Activated naive CD8-positive, alpha-beta T cell treated with anti-CD3 and anti-CD28 coated beads, Interleukin-2, amount 50 U/mL, for 24 hours (primary cell): ENCODE measurements at regions not wholly inside any gene's neighbourhood (a gene's known extent, or its start where the extent isn't known, plus 50 kb on each side); places are given as distances from the start of the nearest gene placed in this dataset.

Experiments used
- ATAC-seq: fragments of 150-1000 bp; cut with Tn5 transposase; one replicate; pipeline ENCODE4 v1.10.0; 2021
- DNase-seq: peaks from one replicate; pipeline ENCODE4 v3.0.0; 2021
- H3K27ac Mint-ChIP-seq: one replicate; pipeline ENCODE4 v1.8.0; 2021; ENCODE audit warnings: mild to moderate bottlenecking, mixed read lengths
- H3K27me3 Mint-ChIP-seq: one replicate; pipeline ENCODE4 v1.8.0; 2021; ENCODE audit warnings: mixed read lengths
- H3K36me3 Mint-ChIP-seq: one replicate; pipeline ENCODE4 v1.8.0; 2021; ENCODE audit warnings: low read depth, mixed read lengths
- H3K4me1 Mint-ChIP-seq: one replicate; pipeline ENCODE4 v1.8.0; 2021; ENCODE audit warnings: mixed read lengths
- H3K4me3 Mint-ChIP-seq: one replicate; pipeline ENCODE4 v1.8.0; 2021; ENCODE audit warnings: mild to moderate bottlenecking, moderate library complexity, mixed read lengths
- H3K9me3 Mint-ChIP-seq: one replicate; pipeline ENCODE4 v1.8.0; 2021; ENCODE audit warnings: mixed read lengths

- ATAC-seq (no peak), DNase-seq (no peak)
- H3K9me3 Mint-ChIP-seq, result no peaks in the 10 kb centered on the region
- no peak overlapping the region for H3K4me3 Mint-ChIP-seq
- peaks cover 10% of the 10 kb centered on the region for H3K27me3 Mint-ChIP-seq
- no peaks in the 10 kb centered on the region for H3K4me1 Mint-ChIP-seq
- H3K36me3 Mint-ChIP-seq, result no peaks in the 10 kb centered on the region
- no peak overlapping the region for H3K27ac Mint-ChIP-seq
Measured at GRCh38 chr22:48889209-48889830, 938.4 kb downstream of the BRD1 start.

DNA sequence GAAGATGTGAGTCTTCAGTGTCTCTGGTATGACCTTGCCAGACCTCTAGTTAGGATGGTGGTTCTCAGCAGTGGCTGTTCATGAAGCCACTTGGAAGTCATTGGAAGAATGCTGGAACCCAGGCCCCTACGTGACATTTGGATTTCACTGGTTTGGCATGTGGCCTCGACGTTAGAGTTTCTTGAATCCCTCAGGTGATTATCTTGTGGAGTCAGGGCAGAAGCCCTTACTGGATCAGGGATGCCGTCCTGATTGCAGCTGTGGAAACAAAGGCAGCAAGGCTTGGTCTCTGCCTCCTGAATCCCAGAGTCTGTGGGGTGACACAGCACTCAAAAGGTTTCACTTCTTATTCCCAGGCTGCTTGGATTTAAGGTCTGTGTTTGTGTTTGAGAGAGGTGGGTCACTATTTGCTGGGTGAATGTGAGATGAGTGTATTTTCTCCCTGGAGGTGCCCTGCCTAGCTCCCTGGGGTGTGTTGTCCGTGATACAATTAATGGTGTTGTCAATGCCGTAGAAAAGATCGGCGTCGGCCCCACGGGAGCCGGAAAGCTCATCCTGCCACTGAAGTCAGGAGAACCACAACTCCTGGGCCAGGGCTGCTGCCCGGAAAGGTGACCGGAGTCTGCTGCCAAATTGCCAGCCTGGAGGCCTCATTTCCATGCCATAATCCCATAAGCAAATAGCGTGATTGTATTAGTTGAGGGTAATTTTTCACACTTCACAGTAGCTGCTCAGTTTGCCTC is 939.0 kb downstream of the BRD1 start:
- Mint-ChIP-seq H3K27ac (no peak overlapping the region), H3K4me3 (no peak overlapping the region), H3K36me3 (no peaks in the 10 kb centered on the region), H3K27me3 (peaks cover 12% of the 10 kb centered on the region), H3K4me1 (no peaks in the 10 kb centered on the region), H3K9me3 (no peaks in the 10 kb centered on the region)
- ATAC-seq (no peak), DNase-seq (no peak)

DNA sequence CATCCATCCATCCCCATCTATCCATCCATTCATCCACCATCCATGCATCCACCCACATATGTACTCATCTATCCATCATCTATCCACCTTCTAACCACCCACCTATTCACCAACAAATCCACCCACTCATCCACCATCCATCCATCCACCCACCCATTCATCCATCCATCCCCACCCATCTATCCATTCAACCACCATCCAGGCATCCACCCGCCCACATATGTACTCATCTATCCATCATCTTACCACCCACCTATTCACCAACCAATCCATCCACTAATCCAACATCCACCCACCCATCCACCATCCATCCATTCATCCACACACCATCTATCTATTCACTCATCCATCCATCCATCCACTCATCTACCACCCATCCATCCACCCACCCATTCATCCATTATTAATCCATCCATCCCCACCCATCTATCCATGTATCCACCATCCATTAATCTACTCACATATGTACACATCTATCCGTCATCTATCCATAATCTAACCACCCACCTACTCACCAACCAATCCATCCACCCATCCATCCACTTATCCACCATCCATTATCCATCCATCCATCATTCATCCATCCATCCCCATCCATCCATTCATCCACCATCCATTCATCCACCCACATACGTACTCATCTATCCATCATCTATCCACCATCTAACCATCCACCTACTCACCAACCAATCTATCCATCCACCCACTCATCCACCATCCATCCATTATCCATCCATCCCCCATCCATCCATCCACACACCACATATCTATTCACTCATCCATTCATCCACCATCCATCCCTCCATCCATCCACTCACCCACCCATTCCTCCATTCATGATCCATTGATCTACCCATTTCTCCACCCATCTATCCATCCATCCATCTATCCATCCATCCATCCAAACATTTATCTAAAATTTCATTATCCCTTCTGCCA is 940.0 kb downstream of the BRD1 start:
- no peak overlapping the region for H3K4me3 Mint-ChIP-seq
- H3K27me3 Mint-ChIP-seq, result peaks cover 12% of the 10 kb centered on the region
- no peak overlapping the region for H3K27ac Mint-ChIP-seq
- H3K9me3 Mint-ChIP-seq, result no peaks in the 10 kb centered on the region
- ATAC-seq, result no peak
- no peaks in the 10 kb centered on the region for H3K4me1 Mint-ChIP-seq
- H3K36me3 Mint-ChIP-seq, result no peaks in the 10 kb centered on the region
- no peak for DNase-seq

GRCh38 chr22:48886604-48887393 is 940.9 kb downstream of the BRD1 start:
- Mint-ChIP-seq H3K27ac (no peak overlapping the region), H3K4me3 (no peak overlapping the region), H3K36me3 (no peaks in the 10 kb centered on the region), H3K4me1 (no peaks in the 10 kb centered on the region), H3K9me3 (no peaks in the 10 kb centered on the region), H3K27me3 (peaks cover 10% of the 10 kb centered on the region)
- no peak for ATAC-seq
- no peak for DNase-seq

DNA sequence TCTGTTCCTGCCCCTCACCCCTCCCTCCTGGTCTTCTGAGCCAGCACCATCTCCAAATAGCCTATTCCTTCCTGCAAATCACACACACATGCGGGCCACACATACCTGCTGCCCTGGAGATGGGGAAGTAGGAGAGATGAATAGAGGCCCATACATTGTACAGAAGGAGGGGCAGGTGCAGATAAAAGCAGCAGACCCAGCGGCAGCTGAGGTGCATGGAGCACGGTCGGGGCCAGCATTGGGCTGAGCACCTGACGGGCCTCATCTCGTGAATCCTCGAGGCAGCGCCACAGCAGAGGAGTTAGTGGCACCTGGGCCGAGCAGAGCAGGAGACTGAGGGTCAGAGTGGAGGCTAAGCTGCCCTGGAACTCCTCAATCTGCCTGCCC is 941.8 kb downstream of the BRD1 start:
- H3K4me1 Mint-ChIP-seq, result no peaks in the 10 kb centered on the region
- DNase-seq (no peak), ATAC-seq (no peak)
- H3K36me3 Mint-ChIP-seq, result no peaks in the 10 kb centered on the region
- no peaks in the 10 kb centered on the region for H3K9me3 Mint-ChIP-seq
- H3K4me3 Mint-ChIP-seq, result no peak overlapping the region
- H3K27ac Mint-ChIP-seq, result no peak overlapping the region
- H3K27me3 Mint-ChIP-seq, result peaks cover 10% of the 10 kb centered on the region

- Mint-ChIP-seq H3K27me3 (peaks cover 10% of the 10 kb centered on the region), H3K36me3 (no peaks in the 10 kb centered on the region), H3K27ac (no peak overlapping the region), H3K9me3 (no peaks in the 10 kb centered on the region), H3K4me3 (no peak overlapping the region), H3K4me1 (no peaks in the 10 kb centered on the region)
- DNase-seq, result no peak
- ATAC-seq, result no peak
Measured at GRCh38 chr22:48885271-48885918, 942.3 kb downstream of the BRD1 start.

- ATAC-seq (no peak), DNase-seq (no peak)
- Mint-ChIP-seq H3K27ac (no peak overlapping the region), H3K4me3 (no peak overlapping the region), H3K9me3 (no peaks in the 10 kb centered on the region), H3K36me3 (no peaks in the 10 kb centered on the region), H3K4me1 (no peaks in the 10 kb centered on the region), H3K27me3 (peaks cover 10% of the 10 kb centered on the region)
Measured at GRCh38 chr22:48884786-48885185, 942.9 kb downstream of the BRD1 start.

DNA sequence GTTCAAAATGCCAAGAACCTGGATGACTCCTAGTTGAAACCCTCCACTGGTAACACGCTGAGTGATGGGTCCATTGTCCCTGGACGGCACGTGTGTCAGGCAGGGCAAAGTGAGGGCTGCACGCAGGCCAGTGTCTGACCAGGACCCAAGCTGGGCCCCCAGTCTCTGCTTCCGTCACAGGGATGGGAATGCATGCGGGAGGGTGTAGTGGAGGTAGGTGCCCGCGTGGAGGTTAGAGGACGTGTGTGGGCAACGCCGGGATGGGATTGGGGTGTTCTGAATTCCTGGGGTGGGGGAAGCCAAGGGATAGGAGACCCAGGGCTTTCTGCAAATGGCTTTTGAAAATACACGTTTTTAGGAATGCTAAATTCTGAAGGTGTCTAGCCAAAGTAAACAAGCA is 943.3 kb downstream of the BRD1 start:
- no peak overlapping the region for H3K4me3 Mint-ChIP-seq
- H3K4me1 Mint-ChIP-seq, result no peaks in the 10 kb centered on the region
- H3K36me3 Mint-ChIP-seq, result no peaks in the 10 kb centered on the region
- H3K9me3 Mint-ChIP-seq, result no peaks in the 10 kb centered on the region
- ATAC-seq, result no peak
- no peak for DNase-seq
- no peak overlapping the region for H3K27ac Mint-ChIP-seq
- H3K27me3 Mint-ChIP-seq, result peaks cover 10% of the 10 kb centered on the region

DNA sequence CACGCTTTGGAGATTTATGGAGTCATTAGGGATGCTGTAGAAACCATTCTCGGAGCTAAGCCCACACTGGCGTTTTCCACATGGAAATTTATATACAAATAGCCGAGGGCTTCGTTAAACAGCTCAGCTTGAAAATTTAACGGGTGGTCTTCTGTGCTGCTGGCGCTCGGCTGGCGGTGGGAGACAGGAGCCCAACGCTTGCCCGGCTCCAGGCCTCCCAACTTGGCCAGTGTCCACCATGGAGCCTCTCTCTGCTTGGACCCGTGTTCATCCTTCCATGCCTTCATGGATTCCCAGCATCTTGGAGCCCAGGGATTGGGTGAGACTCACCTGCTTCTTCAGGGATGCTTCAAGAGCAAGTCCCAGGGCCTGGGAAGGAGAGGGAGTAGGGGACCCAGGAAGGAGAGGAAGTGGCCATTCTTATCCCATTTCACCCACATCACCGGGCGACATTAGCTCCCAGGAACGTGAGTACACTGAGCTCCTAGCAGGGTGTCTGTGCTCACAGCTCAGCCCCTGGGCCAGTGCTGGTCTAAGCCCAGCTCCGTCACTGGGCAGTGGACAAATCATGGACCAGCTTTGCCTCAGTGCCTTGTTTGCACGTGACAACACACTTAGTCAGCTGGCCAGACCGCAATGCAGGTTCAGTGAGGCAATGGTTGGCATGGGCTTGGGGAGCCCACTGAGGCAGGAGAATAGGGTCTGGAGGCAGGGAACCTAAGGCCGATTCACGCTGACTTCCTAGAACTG is 944.3 kb downstream of the BRD1 start:
- no peaks in the 10 kb centered on the region for H3K4me1 Mint-ChIP-seq
- no peaks in the 10 kb centered on the region for H3K36me3 Mint-ChIP-seq
- no peaks in the 10 kb centered on the region for H3K9me3 Mint-ChIP-seq
- H3K4me3 Mint-ChIP-seq, result no peak overlapping the region
- H3K27me3 Mint-ChIP-seq, result peaks cover 7% of the 10 kb centered on the region
- H3K27ac Mint-ChIP-seq, result no peak overlapping the region
- DNase-seq (no peak), ATAC-seq (no peak)

- Mint-ChIP-seq H3K36me3 (no peaks in the 10 kb centered on the region), H3K9me3 (no peaks in the 10 kb centered on the region), H3K27ac (no peak overlapping the region), H3K4me1 (no peaks in the 10 kb centered on the region), H3K4me3 (no peak overlapping the region), H3K27me3 (peaks cover 7% of the 10 kb centered on the region)
- DNase-seq (no peak), ATAC-seq (no peak)
Measured at GRCh38 chr22:48882636-48883200, 945.0 kb downstream of the BRD1 start.

- no peak overlapping the region for H3K27ac Mint-ChIP-seq
- no peaks in the 10 kb centered on the region for H3K9me3 Mint-ChIP-seq
- H3K4me1 Mint-ChIP-seq, result no peaks in the 10 kb centered on the region
- no peak overlapping the region for H3K4me3 Mint-ChIP-seq
- ATAC-seq, result no peak
- H3K36me3 Mint-ChIP-seq, result no peaks in the 10 kb centered on the region
- H3K27me3 Mint-ChIP-seq, result peaks cover 7% of the 10 kb centered on the region
- DNase-seq, result no peak
Measured at GRCh38 chr22:48881326-48881980, 946.2 kb downstream of the BRD1 start.

- no peaks in the 10 kb centered on the region for H3K36me3 Mint-ChIP-seq
- no peaks in the 10 kb centered on the region for H3K9me3 Mint-ChIP-seq
- no peak for ATAC-seq
- H3K27me3 Mint-ChIP-seq, result peaks cover 8% of the 10 kb centered on the region
- H3K4me3 Mint-ChIP-seq, result no peak overlapping the region
- DNase-seq, result no peak
- no peak overlapping the region for H3K27ac Mint-ChIP-seq
- H3K4me1 Mint-ChIP-seq, result no peaks in the 10 kb centered on the region
Measured at GRCh38 chr22:48880749-48881148, 946.9 kb downstream of the BRD1 start.

GRCh38 chr22:48876951-48877350 is 950.7 kb downstream of the BRD1 start:
- no peaks in the 10 kb centered on the region for H3K36me3 Mint-ChIP-seq
- H3K27ac Mint-ChIP-seq, result no peak overlapping the region
- no peaks in the 10 kb centered on the region for H3K9me3 Mint-ChIP-seq
- ATAC-seq, result no peak
- H3K27me3 Mint-ChIP-seq, result peaks cover 12% of the 10 kb centered on the region
- no peak for DNase-seq
- H3K4me1 Mint-ChIP-seq, result no peaks in the 10 kb centered on the region
- H3K4me3 Mint-ChIP-seq, result no peak overlapping the region
